GM12878 (cell line): ENCODE measurements at regions not wholly inside any gene's neighbourhood (a gene's known extent, or its start where the extent isn't known, plus 50 kb on each side); places are given as distances from the start of the nearest gene placed in this dataset.

Source experiments
- ATAC-seq: fragments of 200-7000 bp; cut with Tn5 transposase; 3 replicates; pipeline ENCODE4 v1.9.1; 2020; ENCODE audit warnings: mild to moderate bottlenecking, moderate library complexity
- BruUV-seq: library from RNA; stranded (reverse); fragments of 400-500 nt; replicated peaks from 2 replicates; lab custom pipeline; 2021; lab: Mats Ljungman, UMichigan
- CTCF ChIA-PET: fragments of 300-600 bp; sonication (Branson Sonifier 250); formaldehyde crosslinking; extraction: SDS; loops from one replicate; lab custom pipeline; 2021; ENCODE audit warnings: inconsistent platforms; lab: Yijun Ruan, JAX
- POLR2A ChIA-PET: fragments of 350-600 bp; formaldehyde crosslinking; extraction: SDS; loops from one replicate; lab custom pipeline; 2021; ENCODE audit warnings: inconsistent platforms; lab: Charles Lee
- RAD21 ChIA-PET: fragments of 300-600 bp; sonication (Branson Sonifier 250); formaldehyde crosslinking; loops from one replicate; lab custom pipeline; 2023; ENCODE audit warnings: antibody characterized with exemption; ENCODE audit not compliant: unreplicated experiment; lab: Charles Lee
- SMC1A ChIA-PET: fragments of 300-600 bp; sonication (Branson Sonifier 250); formaldehyde crosslinking; loops from one replicate; lab custom pipeline; 2023; ENCODE audit not compliant: unreplicated experiment, uncharacterized antibody; lab: Charles Lee
- DNase-seq: peaks from one replicate; pipeline ENCODE4 v3.0.0-alpha.2; 2011; ENCODE audit warnings: low read depth, low spot score
- FAIRE-seq: peaks from 3 replicates; lab custom pipeline; 2011; peaks lifted over from hg19 to GRCh38; lab: Jason Lieb, UNC
- H2AFZ ChIP-seq: 2 replicates; pipeline ENCODE4 v1.6.0; 2011; ENCODE audit warnings: low read depth, low read length, control low read depth; ENCODE audit not compliant: control insufficient read depth
- H3K27ac ChIP-seq: 2 replicates; pipeline ENCODE4 v1.5.1; 2011; ENCODE audit warnings: control low read depth; ENCODE audit not compliant: control insufficient read depth, insufficient read depth
- H3K27me3 ChIP-seq, 2 experiments: replicated peaks in 1 of 2; 2 replicates each; pipeline versions ENCODE4 v1.6.0 to v1.6.1; 2011; ENCODE audit warnings: low read length in 1 of 2; ENCODE audit not compliant: control insufficient read depth in 2 of 2, insufficient read depth in 2 of 2
- H3K36me3 ChIP-seq, 2 experiments: 2 replicates each; pipeline ENCODE4 v1.5.1; 2011; ENCODE audit warnings: low read length in 1 of 2; ENCODE audit not compliant: control insufficient read depth in 2 of 2, insufficient read depth in 2 of 2
- H3K4me1 ChIP-seq: 2 replicates; pipeline ENCODE4 v1.6.1; 2011; ENCODE audit warnings: mild to moderate bottlenecking, low read length, moderate library complexity, mixed read lengths; ENCODE audit not compliant: control insufficient read depth, insufficient read depth
- H3K4me2 ChIP-seq: 2 replicates; pipeline ENCODE4 v1.6.0; 2011; ENCODE audit warnings: control low read depth; ENCODE audit not compliant: control insufficient read depth, insufficient read depth
- H3K4me3 ChIP-seq: fragments of 200-600 bp; sonication (generic); 2 replicates; pipeline ENCODE4 v1.5.1; 2016
- H3K79me2 ChIP-seq: 2 replicates; pipeline ENCODE4 v1.6.0; 2011; ENCODE audit warnings: low read length; ENCODE audit not compliant: control insufficient read depth, insufficient read depth
- H3K9ac ChIP-seq: 2 replicates; pipeline ENCODE4 v1.8.0; 2011; ENCODE audit warnings: low read length, control low read depth, mixed read lengths; ENCODE audit not compliant: control insufficient read depth, insufficient read depth
- H3K9me3 ChIP-seq: replicated peaks from 3 replicates; pipeline ENCODE4 v1.5.1; 2011; ENCODE audit warnings: mild to moderate bottlenecking, low read length; ENCODE audit not compliant: control insufficient read depth, insufficient read depth
- H4K20me1 ChIP-seq: 2 replicates; pipeline ENCODE4 v1.6.0; 2011; ENCODE audit not compliant: control insufficient read depth, insufficient read depth
- ATF7 ChIP-seq: fragments of 450-650 bp; IDR thresholded peaks from 2 replicates; pipeline ENCODE4 v1.6.1; 2016; ENCODE audit warnings: low read depth, mild to moderate bottlenecking
- ETV6 ChIP-seq, 2 experiments: fragments of 450-650 bp in 1 of 2; IDR thresholded peaks in 1 of 2; conservative IDR thresholded peaks in 1 of 2; 2 replicates each; pipeline ENCODE4 v1.6.1; 2014; ENCODE audit warnings: antibody characterized with exemption in 1 of 2, borderline replicate concordance in 1 of 2, low read depth in 1 of 2, mild to moderate bottlenecking in 1 of 2, moderate library complexity in 1 of 2
- HCFC1 ChIP-seq: fragments of 150-350 bp; IDR thresholded peaks from 2 replicates; pipeline ENCODE4 v1.6.1; 2014; ENCODE audit warnings: low read length
- IKZF2 ChIP-seq, 2 experiments: fragments of 450-650 bp; IDR thresholded peaks; 2 replicates each; pipeline ENCODE4 v1.6.1; 2017; ENCODE audit warnings: mild to moderate bottlenecking in 2 of 2, moderate library complexity in 2 of 2
- NBN ChIP-seq: fragments of 450-650 bp; IDR thresholded peaks from 2 replicates; pipeline ENCODE4 v1.6.1; 2016
- PKNOX1 ChIP-seq: fragments of 450-650 bp; IDR thresholded peaks from 2 replicates; pipeline ENCODE4 v1.6.1; 2016; ENCODE audit warnings: mild to moderate bottlenecking
- POLR2AphosphoS2 ChIP-seq: IDR thresholded peaks from 2 replicates; pipeline ENCODE4 v1.6.1; 2011; ENCODE audit warnings: low read depth, mild to moderate bottlenecking, low read length, improper control_type of control experiment, moderate library complexity
- RAD51 ChIP-seq: fragments of 450-650 bp; IDR thresholded peaks from 2 replicates; pipeline ENCODE4 v1.6.1; 2016; ENCODE audit warnings: moderate library complexity, mild to moderate bottlenecking, inconsistent platforms
- RB1 ChIP-seq: fragments of 450-650 bp; formaldehyde crosslinking; IDR thresholded peaks from 2 replicates; pipeline ENCODE4 v1.6.1; 2017; ENCODE audit warnings: mild to moderate bottlenecking, borderline replicate concordance
- SMC3 ChIP-seq: IDR thresholded peaks from 2 replicates; pipeline ENCODE4 v1.6.1; 2011; ENCODE audit warnings: low read length, improper control_type of control experiment, borderline replicate concordance
- SREBF2 ChIP-seq: IDR thresholded peaks from 2 replicates; pipeline ENCODE4 v1.6.1; 2012; ENCODE audit warnings: mild to moderate bottlenecking, low read length
- USF2 ChIP-seq: IDR thresholded peaks from 2 replicates; pipeline ENCODE4 v1.6.1; 2011; ENCODE audit warnings: low read depth, low read length, improper control_type of control experiment, borderline replicate concordance
- YY1 ChIP-seq: IDR thresholded peaks from 2 replicates; pipeline ENCODE4 v1.6.1; 2011; ENCODE audit warnings: low read depth, mild to moderate bottlenecking, low read length
- WGBS: methylation state at CpG from one replicate; pipeline ENCODE4 v1.1.6; 2016; ENCODE audit warnings: low lambda C conversion rate; ENCODE audit not compliant: insufficient replicate concordance, insufficient coverage; ENCODE audit errors: missing lambda C conversion rate; 5-methylcytosine and 5-hydroxymethylcytosine counted together
- in situ Hi-C: fragments of 300-500 bp; cut with MboI; formaldehyde crosslinking; loops from 9 replicates; pipeline ENCODE4 v1.14.3; 2018; ENCODE audit warnings: mixed read lengths
- intact Hi-C: fragments of 100-400 bp; cut with micrococcal nuclease; formaldehyde crosslinking; loops from one replicate; pipeline ENCODE4 v1.14.2; 2022; ENCODE audit not compliant: unreplicated experiment

GRCh38 chr10:1809139-1809741 is 71.9 kb upstream of the ADARB2 start:
- Histone ChIP-seq H3K9ac (no peak overlapping the region), H3K27me3 (no peaks in the 10 kb centered on the region), H3K36me3 (no peaks in the 10 kb centered on the region), H3K4me1 (no peaks in the 10 kb centered on the region), H3K9me3 (no peaks in the 10 kb centered on the region), H4K20me1 (no peaks in the 10 kb centered on the region), H3K4me2 (no peak overlapping the region), H3K79me2 (no peaks in the 10 kb centered on the region), H2AFZ (no peak overlapping the region), H3K27ac (no peak overlapping the region), H3K4me3 (no peak overlapping the region)
- CTCF ChIA-PET = no interaction called here
- BruUV-seq = no TSS peak
- in situ Hi-C loops (no loop called here), intact Hi-C loops (no loop called here)
- no peak for ATAC-seq
- 65% methylated on average over 27 of the region's 27 CpGs for WGBS
- no peak for TF ChIP-seq SMC3
- TF ChIP-seq SREBF2 = no peak
- TF ChIP-seq PKNOX1 = no peak
- no peak for TF ChIP-seq IKZF2 (IDR thresholded peaks at IDR 0.05)
- TF ChIP-seq ETV6 (conservative IDR thresholded peaks at IDR 0.05 in 1 of 2, IDR thresholded peaks at IDR 0.05 in 1 of 2; ENCODE audit: borderline replicate concordance in 1 of 2, low read depth in 1 of 2) = no peak
- no peak for DNase-seq
- RAD21 ChIA-PET = interaction anchor here (1.0 kb wide), 1 partner anchor 64 kb away, joined by 3 read pairs; no protein-coding TSS in a partner anchor
- FAIRE-seq = no peak
- POLR2A ChIA-PET = no interaction called here
- SMC1A ChIA-PET = no interaction called here

GRCh38 chr10:1807924-1808323 is 70.6 kb upstream of the ADARB2 start:
- RAD21 ChIA-PET = no interaction called here
- intact Hi-C loops = no loop called here

More at GRCh38 chr10:1807924-1808323, 70.6 kb upstream of the ADARB2 start:
- Histone ChIP-seq H3K4me1 (no peaks in the 10 kb centered on the region), H4K20me1 (no peaks in the 10 kb centered on the region), H3K36me3 (no peaks in the 10 kb centered on the region), H3K4me2 (no peak overlapping the region), H3K4me3 (no peak overlapping the region), H3K79me2 (no peaks in the 10 kb centered on the region), H3K27me3 (no peaks in the 10 kb centered on the region), H3K9ac (no peak overlapping the region), H2AFZ (no peak overlapping the region), H3K9me3 (no peaks in the 10 kb centered on the region), H3K27ac (no peak overlapping the region)
- BruUV-seq = no TSS peak
- ChIA-PET CTCF (interaction anchor here (1.1 kb wide), 1 partner anchor 10 kb away, joined by 4 read pairs; no protein-coding TSS in a partner anchor), SMC1A (no interaction called here), POLR2A (no interaction called here)
- in situ Hi-C loops = no loop called here
- no peak for TF ChIP-seq YY1
- TF ChIP-seq POLR2AphosphoS2 = no peak
- TF ChIP-seq RB1 = no peak
- no peak for TF ChIP-seq NBN
- TF ChIP-seq ATF7 = no peak
- TF ChIP-seq HCFC1 = no peak
- TF ChIP-seq SREBF2 = no peak
- TF ChIP-seq USF2 = no peak
- TF ChIP-seq RAD51 = no peak
- FAIRE-seq (no peak), ATAC-seq (no peak), DNase-seq (no peak)
- WGBS = 60% methylated on average over 17 of the region's 25 CpGs
